ENCODE measurements at regions not wholly inside any gene's neighbourhood (a gene's known extent, or its start where the extent isn't known, plus 50 kb on each side); places are given as distances from the start of the nearest gene placed in this dataset.

GRCh38 chr9:38316166-38316780 is 76.2 kb upstream of the ALDH1B1 start:
- Mint-ChIP-seq H3K27me3 (peaks cover 8% of the 10 kb centered on the region), H3K27ac (no peak overlapping the region), H3K36me3 (ENCODE audit: low read depth) (no peaks in the 10 kb centered on the region), H3K4me3 (no peak overlapping the region), H3K4me1 (peaks cover 14% of the 10 kb centered on the region), H3K9me3 (no peaks in the 10 kb centered on the region)
- intact Hi-C loops (cut with micrococcal nuclease), result no loop called here
- no peak for TF ChIP-seq CTCF (IDR thresholded peaks at IDR 0.05)
- no peak for DNase-seq
- ATAC-seq (ENCODE audit: low read depth), result no peak
- ChIA-PET POLR2A (no interaction called here), CTCF (no interaction called here)

GRCh38 chr9:38315085-38315595 is 77.4 kb upstream of the ALDH1B1 start:
- TF ChIP-seq CTCF (IDR thresholded peaks at IDR 0.05), result no peak
- CTCF ChIA-PET, result no interaction called here
- intact Hi-C loops (cut with micrococcal nuclease), result no loop called here
- peaks cover 8% of the 10 kb centered on the region for H3K27me3 Mint-ChIP-seq
- H3K27ac Mint-ChIP-seq, result no peak overlapping the region
- no peak overlapping the region for H3K4me3 Mint-ChIP-seq
- H3K9me3 Mint-ChIP-seq, result no peaks in the 10 kb centered on the region
- H3K4me1 Mint-ChIP-seq, result peaks cover 14% of the 10 kb centered on the region
- no peaks in the 10 kb centered on the region for H3K36me3 Mint-ChIP-seq (ENCODE audit: low read depth)
- POLR2A ChIA-PET, result no interaction called here
- no peak for ATAC-seq (ENCODE audit: low read depth)
- no peak for DNase-seq

GRCh38 chr9:38313421-38313820 is 79.1 kb upstream of the ALDH1B1 start:
- H3K27ac Mint-ChIP-seq, result no peak overlapping the region
- H3K36me3 Mint-ChIP-seq (ENCODE audit: low read depth), result no peaks in the 10 kb centered on the region
- H3K9me3 Mint-ChIP-seq, result no peaks in the 10 kb centered on the region
- ChIA-PET CTCF (no interaction called here), POLR2A (no interaction called here)
- no peak overlapping the region for H3K4me3 Mint-ChIP-seq
- intact Hi-C loops (cut with micrococcal nuclease), result no loop called here
- H3K4me1 Mint-ChIP-seq, result peaks cover 2% of the 10 kb centered on the region
- H3K27me3 Mint-ChIP-seq, result peaks cover 8% of the 10 kb centered on the region
- DNase-seq, result no peak
- ATAC-seq (ENCODE audit: low read depth), result no peak
- no peak for TF ChIP-seq CTCF (IDR thresholded peaks at IDR 0.05)

- no peak for TF ChIP-seq CTCF (IDR thresholded peaks at IDR 0.05)
- H3K4me3 Mint-ChIP-seq, result no peak overlapping the region
- CTCF ChIA-PET, result no interaction called here
- POLR2A ChIA-PET, result no interaction called here
- no peaks in the 10 kb centered on the region for H3K4me1 Mint-ChIP-seq
- intact Hi-C loops (cut with micrococcal nuclease), result no loop called here
- DNase-seq, result no peak
- ATAC-seq (ENCODE audit: low read depth), result no peak
- peaks cover 8% of the 10 kb centered on the region for H3K27me3 Mint-ChIP-seq
- H3K9me3 Mint-ChIP-seq, result no peaks in the 10 kb centered on the region
- H3K36me3 Mint-ChIP-seq (ENCODE audit: low read depth), result no peaks in the 10 kb centered on the region
- no peak overlapping the region for H3K27ac Mint-ChIP-seq
These were observed 80.1 kb upstream of the ALDH1B1 start for GRCh38 chr9:38312406-38312805.

- ATAC-seq (ENCODE audit: low read depth), result no peak
- DNase-seq, result no peak
- no peak overlapping the region for H3K4me3 Mint-ChIP-seq
- TF ChIP-seq CTCF (IDR thresholded peaks at IDR 0.05), result no peak
- H3K27ac Mint-ChIP-seq, result no peak overlapping the region
- peaks cover 8% of the 10 kb centered on the region for H3K27me3 Mint-ChIP-seq
- H3K4me1 Mint-ChIP-seq, result no peaks in the 10 kb centered on the region
- intact Hi-C loops (cut with micrococcal nuclease), result no loop called here
- no peaks in the 10 kb centered on the region for H3K9me3 Mint-ChIP-seq
- ChIA-PET POLR2A (no interaction called here), CTCF (no interaction called here)
- no peaks in the 10 kb centered on the region for H3K36me3 Mint-ChIP-seq (ENCODE audit: low read depth)
These were observed 80.9 kb upstream of the ALDH1B1 start for GRCh38 chr9:38311382-38312270.
